ENCODE measurements at regions not wholly inside any gene's neighbourhood (a gene's known extent, or its start where the extent isn't known, plus 50 kb on each side); places are given as distances from the start of the nearest gene placed in this dataset.

DNA sequence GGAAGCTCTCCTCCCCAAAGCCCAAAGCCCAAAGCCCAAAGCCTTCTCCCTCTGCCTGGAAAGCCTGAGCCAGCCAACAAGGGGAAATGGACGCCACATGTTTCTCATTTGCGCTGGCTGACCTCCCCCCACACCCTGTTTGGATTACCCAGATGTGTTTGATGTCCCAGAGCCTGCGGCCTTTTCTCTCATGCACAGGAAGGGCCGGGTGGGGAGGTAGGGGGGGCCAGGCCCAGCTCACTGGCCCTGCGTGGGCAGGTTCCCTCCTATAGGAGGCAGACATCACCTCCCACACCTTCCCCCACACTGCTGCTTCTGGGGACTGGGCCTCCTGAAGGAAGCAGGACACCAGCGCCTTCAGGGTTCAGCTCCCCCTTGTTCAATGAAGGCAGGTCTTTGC, 116.3 kb downstream of the NAV1 start:
- peaks cover 100% of the 10 kb centered on the region for H3K79me2 ChIP-seq (ENCODE audit: insufficient read depth)
- H3F3A ChIP-seq (replicated peaks; ENCODE audit: insufficient read depth) = peaks cover 18% of the 10 kb centered on the region
- H3K27me3 ChIP-seq (ENCODE audit: insufficient read depth) = no peaks in the 10 kb centered on the region
- peak; percentile 95 for DNase-seq
- H4K20me1 ChIP-seq (ENCODE audit: insufficient read depth) = peaks cover 99% of the 10 kb centered on the region
- H3K9me2 ChIP-seq = no peaks in the 10 kb centered on the region
- CTCF ChIA-PET = interaction anchor here (0.6 to 4.9 kb wide), 21 partner anchors 9 to 923 kb away, joined by 3 to 50 read pairs (median 4); partner anchors contain the start of gene CSRP1
- H3K27ac ChIP-seq (ENCODE audit: low read depth in 2 of 2, low read length in 1 of 2) = peak overlapping the region; percentile 63 to 94
- no peaks in the 10 kb centered on the region for H3K9me3 ChIP-seq
- no peak overlapping the region for H3K9ac ChIP-seq
- WGBS (ENCODE audit: low lambda C conversion rate) = 14% methylated on average over 6 of the region's 6 CpGs
- peak overlapping the region; percentile 60 for H3K4me2 ChIP-seq
- H2AFZ ChIP-seq (ENCODE audit: low read depth) = no peak overlapping the region
- POLR2A ChIA-PET = interaction anchor here (0.9 to 1.5 kb wide), 2 partner anchors 27 to 30 kb away, joined by 3 read pairs; no protein-coding TSS in a partner anchor
- H3K4me1 ChIP-seq (ENCODE audit: control insufficient read depth in 1 of 2, insufficient read depth in 2 of 2, low read depth in 1 of 2, low read length in 1 of 2) = peaks cover 58 to 61% of the 10 kb centered on the region in 2 experiments
- no peak overlapping the region; a peak in 1 of 4 replicates for H3K4me3 ChIP-seq (ENCODE audit: low read depth in 2 of 2, low read length in 1 of 2)
- no peak for TF ChIP-seq EZH2phosphoT487 (IDR thresholded peaks at IDR 0.05; ENCODE audit: borderline replicate concordance, low read depth)
- TF ChIP-seq RXRA (IDR thresholded peaks at IDR 0.05; ENCODE audit: borderline replicate concordance, low read depth) = peak; percentile 23; the same call in 1 of the 2 replicates
- TF ChIP-seq SIN3A (IDR thresholded peaks at IDR 0.05; ENCODE audit: borderline replicate concordance, low read depth, low read length) = 0 out of 2 replicates have a peak, but pooled peaks have one; percentile 41
- TF ChIP-seq MEF2A (IDR thresholded peaks at IDR 0.05; ENCODE audit: borderline replicate concordance, low read depth) = no peak
- peak; percentile 41 to 89; a peak in 3 of 4 replicates for TF ChIP-seq EP300 (IDR thresholded peaks at IDR 0.05; ENCODE audit: borderline replicate concordance in 1 of 2, low read depth in 1 of 2, low read length in 1 of 2)
- peak; percentile 46 for TF ChIP-seq GATA2 (CRISPR knock-in tag; IDR thresholded peaks at IDR 0.05)
- peak; percentile 80 for TF ChIP-seq POLR2AphosphoS5 (IDR thresholded peaks at IDR 0.05; ENCODE audit: low read depth, low read length)
- TF ChIP-seq MXI1 (IDR thresholded peaks at IDR 0.05; ENCODE audit: low read depth, low read length) = peak; percentile 45; the same call in 1 of the 2 replicates
- no peak for TF ChIP-seq ELF1 (IDR thresholded peaks at IDR 0.05)
- TF ChIP-seq FOSL2 (IDR thresholded peaks at IDR 0.05; ENCODE audit: borderline replicate concordance, low read depth) = no peak
- TF ChIP-seq, protein P1, sequence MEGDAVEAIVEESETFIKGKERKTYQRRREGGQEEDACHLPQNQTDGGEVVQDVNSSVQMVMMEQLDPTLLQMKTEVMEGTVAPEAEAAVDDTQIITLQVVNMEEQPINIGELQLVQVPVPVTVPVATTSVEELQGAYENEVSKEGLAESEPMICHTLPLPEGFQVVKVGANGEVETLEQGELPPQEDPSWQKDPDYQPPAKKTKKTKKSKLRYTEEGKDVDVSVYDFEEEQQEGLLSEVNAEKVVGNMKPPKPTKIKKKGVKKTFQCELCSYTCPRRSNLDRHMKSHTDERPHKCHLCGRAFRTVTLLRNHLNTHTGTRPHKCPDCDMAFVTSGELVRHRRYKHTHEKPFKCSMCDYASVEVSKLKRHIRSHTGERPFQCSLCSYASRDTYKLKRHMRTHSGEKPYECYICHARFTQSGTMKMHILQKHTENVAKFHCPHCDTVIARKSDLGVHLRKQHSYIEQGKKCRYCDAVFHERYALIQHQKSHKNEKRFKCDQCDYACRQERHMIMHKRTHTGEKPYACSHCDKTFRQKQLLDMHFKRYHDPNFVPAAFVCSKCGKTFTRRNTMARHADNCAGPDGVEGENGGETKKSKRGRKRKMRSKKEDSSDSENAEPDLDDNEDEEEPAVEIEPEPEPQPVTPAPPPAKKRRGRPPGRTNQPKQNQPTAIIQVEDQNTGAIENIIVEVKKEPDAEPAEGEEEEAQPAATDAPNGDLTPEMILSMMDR (IDR thresholded peaks at IDR 0.05) = peak; percentile 38
- TF ChIP-seq FOXJ3 (CRISPR knock-in tag; IDR thresholded peaks at IDR 0.05) = peak; percentile 86; the same call in 1 of the 2 replicates
- peak; percentile 98 for TF ChIP-seq TCF12 (IDR thresholded peaks at IDR 0.05)
- peak; percentile 51 for TF ChIP-seq RAD21 (IDR thresholded peaks at IDR 0.05; ENCODE audit: low read length)
- no peak for TF ChIP-seq YY1 (IDR thresholded peaks at IDR 0.05; ENCODE audit: low read depth)
- 0 out of 2 replicates have a peak, but pooled peaks have one; percentile 25 for TF ChIP-seq NFIC (IDR thresholded peaks at IDR 0.05; ENCODE audit: borderline replicate concordance)
- no peak for TF ChIP-seq FOXM1 (IDR thresholded peaks at IDR 0.05; ENCODE audit: low read depth)
- peak; percentile 95 for TF ChIP-seq RCOR1 (IDR thresholded peaks at IDR 0.05; ENCODE audit: low read length)
- TF ChIP-seq PBX3 (IDR thresholded peaks at IDR 0.05) = 0 out of 2 replicates have a peak, but pooled peaks have one; percentile 11
- TF ChIP-seq, protein P2, sequence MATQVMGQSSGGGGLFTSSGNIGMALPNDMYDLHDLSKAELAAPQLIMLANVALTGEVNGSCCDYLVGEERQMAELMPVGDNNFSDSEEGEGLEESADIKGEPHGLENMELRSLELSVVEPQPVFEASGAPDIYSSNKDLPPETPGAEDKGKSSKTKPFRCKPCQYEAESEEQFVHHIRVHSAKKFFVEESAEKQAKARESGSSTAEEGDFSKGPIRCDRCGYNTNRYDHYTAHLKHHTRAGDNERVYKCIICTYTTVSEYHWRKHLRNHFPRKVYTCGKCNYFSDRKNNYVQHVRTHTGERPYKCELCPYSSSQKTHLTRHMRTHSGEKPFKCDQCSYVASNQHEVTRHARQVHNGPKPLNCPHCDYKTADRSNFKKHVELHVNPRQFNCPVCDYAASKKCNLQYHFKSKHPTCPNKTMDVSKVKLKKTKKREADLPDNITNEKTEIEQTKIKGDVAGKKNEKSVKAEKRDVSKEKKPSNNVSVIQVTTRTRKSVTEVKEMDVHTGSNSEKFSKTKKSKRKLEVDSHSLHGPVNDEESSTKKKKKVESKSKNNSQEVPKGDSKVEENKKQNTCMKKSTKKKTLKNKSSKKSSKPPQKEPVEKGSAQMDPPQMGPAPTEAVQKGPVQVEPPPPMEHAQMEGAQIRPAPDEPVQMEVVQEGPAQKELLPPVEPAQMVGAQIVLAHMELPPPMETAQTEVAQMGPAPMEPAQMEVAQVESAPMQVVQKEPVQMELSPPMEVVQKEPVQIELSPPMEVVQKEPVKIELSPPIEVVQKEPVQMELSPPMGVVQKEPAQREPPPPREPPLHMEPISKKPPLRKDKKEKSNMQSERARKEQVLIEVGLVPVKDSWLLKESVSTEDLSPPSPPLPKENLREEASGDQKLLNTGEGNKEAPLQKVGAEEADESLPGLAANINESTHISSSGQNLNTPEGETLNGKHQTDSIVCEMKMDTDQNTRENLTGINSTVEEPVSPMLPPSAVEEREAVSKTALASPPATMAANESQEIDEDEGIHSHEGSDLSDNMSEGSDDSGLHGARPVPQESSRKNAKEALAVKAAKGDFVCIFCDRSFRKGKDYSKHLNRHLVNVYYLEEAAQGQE (IDR thresholded peaks at IDR 0.05; ENCODE audit: low read depth, low read length) = 0 out of 2 replicates have a peak, but pooled peaks have one; percentile 39
- TF ChIP-seq CHD2 (IDR thresholded peaks at IDR 0.05; ENCODE audit: low read length, partially characterized antibody) = peak; percentile 94
- TF ChIP-seq MAX (IDR thresholded peaks at IDR 0.05; ENCODE audit: low read depth) = peak; percentile 67; the same call in 1 of the 2 replicates
- H3K36me3 ChIP-seq (replicated peaks in 1 of 2; ENCODE audit: control insufficient read depth in 1 of 2, insufficient read depth in 2 of 2, low read length in 1 of 2) = peaks cover 9 to 37% of the 10 kb centered on the region in 2 experiments
